ENCODE measurements at regions not wholly inside any gene's neighbourhood (a gene's known extent, or its start where the extent isn't known, plus 50 kb on each side); places are given as distances from the start of the nearest gene placed in this dataset.
A peak's percentile ranks its signal among the peaks of the same experiment; 100 is the strongest.

DNA sequence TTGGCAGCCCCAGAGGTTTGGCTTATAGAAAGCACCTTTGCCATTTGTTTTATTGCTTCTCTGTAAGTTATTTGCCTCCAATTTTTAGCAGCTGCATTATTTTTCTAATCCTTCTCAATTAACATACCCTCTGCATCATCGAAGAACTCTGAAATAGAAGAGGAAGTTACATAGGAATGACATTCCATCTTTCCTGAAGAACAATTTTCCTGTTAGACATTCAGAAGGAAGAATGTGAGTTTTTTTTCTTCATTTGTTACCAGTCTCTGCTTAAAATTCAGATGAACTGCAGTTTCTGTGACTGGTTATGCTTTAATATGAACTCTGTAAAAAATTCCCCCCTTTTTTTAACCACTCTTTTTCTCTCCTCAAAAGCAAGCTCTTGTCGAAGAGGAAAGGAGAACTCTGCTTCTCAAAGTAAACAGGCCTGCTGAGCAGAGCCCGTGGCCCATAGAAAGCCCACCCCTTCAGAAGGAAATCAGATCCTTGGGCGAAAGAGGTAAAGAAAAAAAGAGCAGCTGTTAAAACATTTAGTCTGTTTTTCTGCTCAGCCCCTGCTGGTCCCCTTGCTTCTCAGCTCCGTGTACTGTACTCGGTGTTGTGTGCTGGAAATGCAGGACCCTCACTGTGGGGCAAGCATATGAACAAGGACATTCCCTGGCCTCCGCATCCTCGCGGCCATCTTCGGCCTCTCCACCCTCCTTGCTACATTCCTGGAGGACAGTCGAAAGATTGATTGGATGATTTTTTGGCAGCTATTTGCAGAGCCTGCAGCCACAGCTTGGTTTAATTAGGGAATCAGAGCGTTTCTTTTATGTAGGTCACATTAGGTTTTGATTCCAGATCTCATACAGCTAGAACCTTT, 164.4 kb upstream of the LRIG3 start:
- peak; percentile 13 for TF ChIP-seq CTCF (IDR thresholded peaks at IDR 0.05; ENCODE audit: low read depth, low read length, missing control alignments)
- DNase-seq (ENCODE audit: extremely low read depth, low read depth) = peak; percentile 56
- no peak overlapping the region for H3K4me3 ChIP-seq (replicated peaks; ENCODE audit: low read depth, low read length)

DNA sequence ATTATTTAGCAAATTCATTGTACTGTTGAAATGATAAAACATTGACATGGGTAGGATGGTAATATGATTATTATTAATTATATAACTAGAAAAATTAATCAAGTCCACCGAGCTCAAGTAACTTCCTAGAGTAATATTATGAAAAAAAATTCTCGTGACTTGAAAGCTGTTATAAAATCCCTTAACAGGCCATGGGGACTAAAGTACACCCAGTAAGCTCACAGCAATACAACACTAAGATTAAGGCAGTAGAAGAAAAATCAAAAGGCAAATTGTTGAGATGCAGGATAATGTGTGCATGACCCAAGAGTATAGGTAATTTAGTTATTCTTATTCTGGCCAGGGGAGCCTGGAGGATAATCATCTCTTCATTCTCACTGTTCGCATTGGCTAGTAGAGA, 162.6 kb upstream of the LRIG3 start:
- TF ChIP-seq CTCF (IDR thresholded peaks at IDR 0.05; ENCODE audit: low read depth, low read length, missing control alignments) = no peak
- DNase-seq (ENCODE audit: extremely low read depth, low read depth) = no peak
- H3K4me3 ChIP-seq (replicated peaks; ENCODE audit: low read depth, low read length) = no peak overlapping the region

DNA sequence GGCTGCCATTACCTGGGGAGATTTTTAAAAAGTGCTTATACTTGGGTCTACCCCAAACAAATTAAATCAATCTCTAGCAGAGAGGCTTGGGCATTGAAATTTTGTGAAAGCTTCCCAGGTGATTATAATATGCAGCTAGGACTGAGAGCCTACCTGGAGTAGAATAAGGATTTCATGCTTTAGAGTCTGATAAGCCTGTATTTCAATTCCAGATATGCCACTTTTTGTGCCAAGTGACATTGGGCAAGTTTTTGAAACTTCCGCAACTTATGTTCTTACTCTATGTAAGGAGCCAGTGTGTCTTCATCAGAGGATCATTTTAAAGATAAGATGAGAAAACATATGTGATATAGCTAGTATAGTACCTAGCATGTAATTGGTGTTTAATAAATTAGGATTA, 159.8 kb upstream of the LRIG3 start:
- H3K4me3 ChIP-seq (replicated peaks; ENCODE audit: low read depth, low read length) = no peak overlapping the region
- TF ChIP-seq CTCF (IDR thresholded peaks at IDR 0.05; ENCODE audit: low read depth, low read length, missing control alignments) = no peak
- no peak for DNase-seq (ENCODE audit: extremely low read depth, low read depth)

- no peak for TF ChIP-seq CTCF (IDR thresholded peaks at IDR 0.05; ENCODE audit: low read depth, low read length, missing control alignments)
- no peak for DNase-seq (ENCODE audit: extremely low read depth, low read depth)
- no peak overlapping the region for H3K4me3 ChIP-seq (replicated peaks; ENCODE audit: low read depth, low read length)
These were observed 159.2 kb upstream of the LRIG3 start for GRCh38 chr12:59079472-59079871.

DNA sequence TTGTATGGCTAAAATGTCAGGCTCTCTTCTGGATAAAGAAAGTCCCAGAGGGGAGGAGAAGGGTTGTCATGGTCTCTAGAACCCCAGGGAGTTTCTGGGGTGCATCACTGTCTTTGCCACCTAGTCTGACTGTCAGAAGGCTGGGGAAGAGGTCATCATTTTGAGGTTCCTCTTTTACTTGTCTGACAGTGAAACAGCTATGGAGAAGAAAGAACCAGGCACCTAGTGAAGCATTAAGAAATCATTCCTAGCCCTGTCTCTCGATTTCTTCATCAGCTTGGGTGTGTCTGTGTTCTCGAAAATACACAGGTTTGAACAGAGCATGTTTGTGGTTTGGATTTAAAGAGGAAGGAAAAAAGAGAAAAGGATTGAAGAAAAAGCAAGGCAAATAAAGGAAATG, 158.7 kb upstream of the LRIG3 start:
- no peak for DNase-seq (ENCODE audit: extremely low read depth, low read depth)
- no peak for TF ChIP-seq CTCF (IDR thresholded peaks at IDR 0.05; ENCODE audit: low read depth, low read length, missing control alignments)
- no peak overlapping the region for H3K4me3 ChIP-seq (replicated peaks; ENCODE audit: low read depth, low read length)

DNA sequence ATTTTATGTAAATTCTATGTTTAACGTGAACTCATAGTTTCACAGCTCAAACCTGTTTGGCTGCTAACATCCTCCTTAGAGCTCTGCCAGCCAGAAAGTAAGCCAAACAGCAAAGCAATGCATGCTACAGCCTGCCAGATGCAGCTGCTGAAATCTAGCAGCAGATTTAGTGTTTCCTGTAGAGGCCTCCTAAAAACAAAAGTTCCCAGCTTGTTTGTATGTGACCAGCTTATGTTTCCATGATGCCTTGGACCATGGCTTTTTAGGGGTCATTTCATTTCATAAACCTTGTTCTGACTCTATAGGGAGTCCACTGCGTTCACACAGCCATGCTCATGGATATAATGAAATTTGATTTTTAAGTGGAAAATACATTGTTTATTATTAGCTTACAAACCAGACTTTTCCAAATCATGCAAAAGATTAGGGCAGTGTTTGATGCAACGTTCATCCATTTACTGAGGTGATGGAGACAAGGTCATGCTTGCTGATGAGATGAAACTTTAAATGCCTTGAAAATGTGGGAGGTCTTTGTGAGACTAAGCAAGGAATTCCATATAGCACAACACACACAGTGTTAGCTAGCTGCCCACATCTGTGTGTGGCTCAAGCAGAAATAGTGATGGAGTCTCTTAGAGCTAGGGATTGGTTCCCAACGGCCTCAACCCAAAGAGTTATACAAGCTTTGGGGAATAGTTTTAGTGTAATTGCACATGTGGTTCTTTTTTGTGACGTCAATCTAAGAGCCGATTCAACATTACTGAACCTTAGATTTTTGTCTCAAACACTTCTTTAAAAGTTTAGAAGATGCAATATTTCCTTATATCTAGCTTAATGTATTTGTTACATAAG, 157.5 kb upstream of the LRIG3 start:
- no peak for TF ChIP-seq CTCF (IDR thresholded peaks at IDR 0.05; ENCODE audit: low read depth, low read length, missing control alignments)
- DNase-seq (ENCODE audit: extremely low read depth, low read depth) = no peak
- H3K4me3 ChIP-seq (replicated peaks; ENCODE audit: low read depth, low read length) = no peak overlapping the region
